ENCODE measurements at regions not wholly inside any gene's neighbourhood (a gene's known extent, or its start where the extent isn't known, plus 50 kb on each side); places are given as distances from the start of the nearest gene placed in this dataset.

GRCh38 chr3:192054881-192055280, 593.9 kb downstream of the PYDC2 start:
- H3K4me3 ChIP-seq (ENCODE audit: low read depth, low read length) = no peak overlapping the region
- CTCF ChIA-PET = interaction anchor here (0.6 to 1.3 kb wide), 2 partner anchors 18 to 1776 kb away, joined by 3 to 5 read pairs; no protein-coding TSS in a partner anchor
- H3K36me3 ChIP-seq (ENCODE audit: control insufficient read depth in 2 of 2, insufficient read depth in 1 of 2, low read length in 2 of 2) = no peaks in the 10 kb centered on the region
- H3K4me1 ChIP-seq (ENCODE audit: control insufficient read depth, insufficient read depth, low read length) = no peaks in the 10 kb centered on the region
- no peaks in the 10 kb centered on the region for H3K9me3 ChIP-seq (ENCODE audit: control insufficient read depth, insufficient read depth, low read depth, low read length)
- H3K27ac ChIP-seq (ENCODE audit: extremely low read depth, low read depth, low read length) = no peak overlapping the region
- TF ChIP-seq ZNF549 (tag by site-specific recombination; IDR thresholded peaks at IDR 0.05) (no peak), TCF7L2 (IDR thresholded peaks at IDR 0.05; ENCODE audit: borderline replicate concordance, low read depth, low read length) (no peak), ZNF426 (tag by site-specific recombination; IDR thresholded peaks at IDR 0.05) (no peak), PATZ1 (tag by site-specific recombination; IDR thresholded peaks at IDR 0.05) (no peak), ZNF501 (tag by site-specific recombination; IDR thresholded peaks at IDR 0.05) (no peak), ZNF157 (tag by site-specific recombination; IDR thresholded peaks at IDR 0.05) (no peak), ZNF433 (tag by site-specific recombination; IDR thresholded peaks at IDR 0.05; ENCODE audit: low read depth) (no peak)
- POLR2A ChIA-PET = no interaction called here

GRCh38 chr3:192055946-192056345, 595.0 kb downstream of the PYDC2 start:
- Histone ChIP-seq H3K4me1 (ENCODE audit: control insufficient read depth, insufficient read depth, low read length) (no peaks in the 10 kb centered on the region), H3K27ac (ENCODE audit: extremely low read depth, low read depth, low read length) (no peak overlapping the region), H3K4me3 (ENCODE audit: low read depth, low read length) (no peak overlapping the region), H3K36me3 (ENCODE audit: control insufficient read depth in 2 of 2, insufficient read depth in 1 of 2, low read length in 2 of 2) (no peaks in the 10 kb centered on the region), H3K9me3 (ENCODE audit: control insufficient read depth, insufficient read depth, low read depth, low read length) (no peaks in the 10 kb centered on the region)
- CTCF ChIA-PET = no interaction called here
- no peak for TF ChIP-seq SP7 (tag by site-specific recombination; IDR thresholded peaks at IDR 0.05)
- POLR2A ChIA-PET = no interaction called here

- POLR2A ChIA-PET = no interaction called here
- Histone ChIP-seq H3K27ac (ENCODE audit: extremely low read depth, low read depth, low read length) (no peak overlapping the region), H3K4me3 (ENCODE audit: low read depth, low read length) (no peak overlapping the region), H3K4me1 (ENCODE audit: control insufficient read depth, insufficient read depth, low read length) (no peaks in the 10 kb centered on the region), H3K9me3 (ENCODE audit: control insufficient read depth, insufficient read depth, low read depth, low read length) (no peaks in the 10 kb centered on the region), H3K36me3 (ENCODE audit: control insufficient read depth in 2 of 2, insufficient read depth in 1 of 2, low read length in 2 of 2) (no peaks in the 10 kb centered on the region)
- TF ChIP-seq ZBTB49 (tag by site-specific recombination; IDR thresholded peaks at IDR 0.05; ENCODE audit: low read depth) (no peak), ZNF175 (tag by site-specific recombination; IDR thresholded peaks at IDR 0.05) (no peak), MZF1 (tag by site-specific recombination; IDR thresholded peaks at IDR 0.05; ENCODE audit: borderline replicate concordance) (no peak), ZBTB44 (tag by site-specific recombination; IDR thresholded peaks at IDR 0.05) (no peak), ZFHX2 (tag by site-specific recombination; conservative IDR thresholded peaks at IDR 0.05) (no peak), SALL2 (tag by site-specific recombination; IDR thresholded peaks at IDR 0.05; ENCODE audit: borderline replicate concordance) (no peak), ZNF791 (tag by site-specific recombination; IDR thresholded peaks at IDR 0.05) (no peak), ATF2 (tag by site-specific recombination; IDR thresholded peaks at IDR 0.05; ENCODE audit: low read depth) (no peak), ZNF624 (tag by site-specific recombination; IDR thresholded peaks at IDR 0.05) (no peak), ZNF16 (tag by site-specific recombination; IDR thresholded peaks at IDR 0.05; ENCODE audit: low read depth) (no peak), ZNF433 (tag by site-specific recombination; IDR thresholded peaks at IDR 0.05; ENCODE audit: low read depth) (no peak), ZNF140 (tag by site-specific recombination; IDR thresholded peaks at IDR 0.05) (no peak), ZNF10 (tag by site-specific recombination; IDR thresholded peaks at IDR 0.05) (no peak), SCRT2 (tag by site-specific recombination; IDR thresholded peaks at IDR 0.05) (no peak)
- CTCF ChIA-PET = no interaction called here
Observed at GRCh38 chr3:192057261-192057660, 596.3 kb downstream of the PYDC2 start.

All from HEK293 (cell line).